ENCODE measurements at regions not wholly inside any gene's neighbourhood (a gene's known extent, or its start where the extent isn't known, plus 50 kb on each side); places are given as distances from the start of the nearest gene placed in this dataset.

DNA sequence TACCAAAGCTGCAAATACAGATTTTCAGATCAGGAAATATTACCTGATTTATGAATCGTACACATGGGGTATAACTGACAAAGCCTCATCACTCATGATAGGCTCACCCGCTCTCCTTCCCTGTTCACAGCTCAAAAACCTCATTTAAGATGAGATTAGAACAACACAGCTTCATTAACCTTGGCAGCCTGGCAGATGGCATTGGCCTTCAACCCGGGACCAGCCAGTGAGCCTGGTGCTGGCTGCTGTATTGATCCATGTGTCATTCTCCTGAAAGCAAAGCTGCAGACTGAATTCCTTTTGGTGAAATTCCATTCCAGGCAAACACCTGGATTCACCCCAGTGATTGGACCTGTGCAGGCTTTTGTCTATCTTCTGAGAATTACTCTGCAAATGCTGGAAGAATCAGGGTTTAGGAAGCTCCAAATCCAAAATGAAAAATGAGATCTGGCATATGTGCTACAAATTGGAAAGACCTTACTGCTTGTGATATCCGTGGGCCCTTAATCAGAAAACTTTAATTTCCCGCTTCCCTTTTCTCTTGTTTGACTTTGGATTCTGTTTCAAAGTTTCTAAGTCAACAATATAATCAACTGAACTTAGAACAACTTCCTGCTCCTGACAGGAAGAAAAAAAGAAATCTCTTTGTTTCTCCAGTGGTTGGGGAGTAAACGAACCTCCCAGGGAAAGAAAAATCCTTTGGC, 189.1 kb upstream of the KBTBD8 start:
- Histone ChIP-seq H3K4me1 (ENCODE audit: control insufficient read depth, insufficient read depth, low read length) (no peaks in the 10 kb centered on the region), H3K9ac (ENCODE audit: low read depth, low read length) (no peak overlapping the region), H3K4me3 (ENCODE audit: low read depth, low read length) (no peak overlapping the region), H3K27me3 (ENCODE audit: control insufficient read depth, insufficient read depth, low read length) (no peaks in the 10 kb centered on the region), H3K27ac (ENCODE audit: low read depth, low read length) (no peak overlapping the region), H3K36me3 (ENCODE audit: control insufficient read depth, insufficient read depth, low read length) (no peaks in the 10 kb centered on the region), H3K9me3 (ENCODE audit: control insufficient read depth, insufficient read depth, low read length) (no peaks in the 10 kb centered on the region)

DNA sequence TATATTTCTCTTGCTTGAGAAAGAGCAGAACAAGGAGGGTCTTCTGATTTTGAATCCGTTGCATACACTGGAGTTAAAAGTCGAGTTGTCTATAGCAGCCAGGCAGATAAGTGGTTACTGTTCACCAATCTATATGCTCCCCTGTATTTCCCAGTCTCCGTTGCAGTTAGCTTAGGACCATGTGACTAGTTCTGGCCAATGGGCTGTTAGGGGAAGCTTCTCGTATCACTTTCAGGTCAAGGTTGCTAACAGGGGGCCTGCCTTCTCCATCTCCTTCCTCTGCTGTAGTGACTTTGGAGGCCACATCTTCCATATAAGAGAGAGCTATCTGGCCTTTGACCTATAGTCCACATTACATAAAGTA, 188.5 kb upstream of the KBTBD8 start:
- Histone ChIP-seq H3K4me1 (ENCODE audit: control insufficient read depth, insufficient read depth, low read length) (0 out of 2 replicates have a peak, but pooled peaks cover 2% of the 10 kb centered on the region), H3K36me3 (ENCODE audit: control insufficient read depth, insufficient read depth, low read length) (no peaks in the 10 kb centered on the region), H3K27me3 (ENCODE audit: control insufficient read depth, insufficient read depth, low read length) (no peaks in the 10 kb centered on the region), H3K4me3 (ENCODE audit: low read depth, low read length) (no peak overlapping the region), H3K27ac (ENCODE audit: low read depth, low read length) (no peak overlapping the region), H3K9me3 (ENCODE audit: control insufficient read depth, insufficient read depth, low read length) (no peaks in the 10 kb centered on the region), H3K9ac (ENCODE audit: low read depth, low read length) (no peak overlapping the region)

- no peak overlapping the region for H3K4me3 ChIP-seq (ENCODE audit: low read depth, low read length)
- H3K27me3 ChIP-seq (ENCODE audit: control insufficient read depth, insufficient read depth, low read length) = no peaks in the 10 kb centered on the region
- H3K9me3 ChIP-seq (ENCODE audit: control insufficient read depth, insufficient read depth, low read length) = no peaks in the 10 kb centered on the region
- H3K9ac ChIP-seq (ENCODE audit: low read depth, low read length) = no peak overlapping the region
- no peak overlapping the region for H3K27ac ChIP-seq (ENCODE audit: low read depth, low read length)
- H3K4me1 ChIP-seq (ENCODE audit: control insufficient read depth, insufficient read depth, low read length) = peaks cover 10% of the 10 kb centered on the region
- H3K36me3 ChIP-seq (ENCODE audit: control insufficient read depth, insufficient read depth, low read length) = no peaks in the 10 kb centered on the region
These were observed 186.0 kb upstream of the KBTBD8 start for GRCh38 chr3:66812136-66812535.

DNA sequence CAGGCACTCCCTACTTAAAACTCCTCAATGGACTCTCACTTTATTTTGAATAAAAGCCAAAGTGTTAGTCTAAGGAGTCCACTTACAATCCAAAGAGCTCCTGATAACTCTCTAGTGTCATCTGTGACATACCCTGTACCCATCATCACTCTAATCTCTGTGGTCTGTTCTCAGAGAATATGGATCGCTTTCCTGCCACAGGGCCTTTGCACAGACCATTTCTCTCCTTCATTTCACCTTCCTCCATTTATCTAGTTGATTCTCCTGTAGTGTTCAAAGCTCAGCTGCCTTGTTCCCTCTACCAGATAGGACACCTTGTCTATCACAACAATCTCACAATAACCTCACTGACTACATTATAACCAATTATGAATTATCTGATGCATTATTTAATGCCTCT, 185.4 kb upstream of the KBTBD8 start:
- Histone ChIP-seq H3K36me3 (ENCODE audit: control insufficient read depth, insufficient read depth, low read length) (no peaks in the 10 kb centered on the region), H3K9ac (ENCODE audit: low read depth, low read length) (no peak overlapping the region), H3K27ac (ENCODE audit: low read depth, low read length) (no peak overlapping the region), H3K4me3 (ENCODE audit: low read depth, low read length) (no peak overlapping the region), H3K27me3 (ENCODE audit: control insufficient read depth, insufficient read depth, low read length) (no peaks in the 10 kb centered on the region), H3K9me3 (ENCODE audit: control insufficient read depth, insufficient read depth, low read length) (no peaks in the 10 kb centered on the region), H3K4me1 (ENCODE audit: control insufficient read depth, insufficient read depth, low read length) (peaks cover 10% of the 10 kb centered on the region)

- H3K27me3 ChIP-seq (ENCODE audit: control insufficient read depth, insufficient read depth, low read length) = no peaks in the 10 kb centered on the region
- no peaks in the 10 kb centered on the region for H3K9me3 ChIP-seq (ENCODE audit: control insufficient read depth, insufficient read depth, low read length)
- H3K4me1 ChIP-seq (ENCODE audit: control insufficient read depth, insufficient read depth, low read length) = peaks cover 27% of the 10 kb centered on the region
- H3K4me3 ChIP-seq (ENCODE audit: low read depth, low read length) = no peak overlapping the region
- H3K9ac ChIP-seq (ENCODE audit: low read depth, low read length) = no peak overlapping the region
- no peaks in the 10 kb centered on the region for H3K36me3 ChIP-seq (ENCODE audit: control insufficient read depth, insufficient read depth, low read length)
- no peak overlapping the region for H3K27ac ChIP-seq (ENCODE audit: low read depth, low read length)
These were observed 181.9 kb upstream of the KBTBD8 start for GRCh38 chr3:66816090-66816761.

GRCh38 chr3:66817951-66818557, 180.1 kb upstream of the KBTBD8 start:
- Histone ChIP-seq H3K4me3 (ENCODE audit: low read depth, low read length) (no peak overlapping the region), H3K27ac (ENCODE audit: low read depth, low read length) (no peak overlapping the region), H3K9me3 (ENCODE audit: control insufficient read depth, insufficient read depth, low read length) (no peaks in the 10 kb centered on the region), H3K9ac (ENCODE audit: low read depth, low read length) (no peak overlapping the region), H3K36me3 (ENCODE audit: control insufficient read depth, insufficient read depth, low read length) (no peaks in the 10 kb centered on the region), H3K27me3 (ENCODE audit: control insufficient read depth, insufficient read depth, low read length) (no peaks in the 10 kb centered on the region), H3K4me1 (ENCODE audit: control insufficient read depth, insufficient read depth, low read length) (peaks cover 27% of the 10 kb centered on the region)

- no peak overlapping the region for H3K4me3 ChIP-seq (ENCODE audit: low read depth, low read length)
- no peak overlapping the region for H3K27ac ChIP-seq (ENCODE audit: low read depth, low read length)
- no peaks in the 10 kb centered on the region for H3K36me3 ChIP-seq (ENCODE audit: control insufficient read depth, insufficient read depth, low read length)
- no peak overlapping the region for H3K9ac ChIP-seq (ENCODE audit: low read depth, low read length)
- H3K27me3 ChIP-seq (ENCODE audit: control insufficient read depth, insufficient read depth, low read length) = no peaks in the 10 kb centered on the region
- H3K9me3 ChIP-seq (ENCODE audit: control insufficient read depth, insufficient read depth, low read length) = no peaks in the 10 kb centered on the region
- H3K4me1 ChIP-seq (ENCODE audit: control insufficient read depth, insufficient read depth, low read length) = peaks cover 21% of the 10 kb centered on the region
These were observed 178.1 kb upstream of the KBTBD8 start for GRCh38 chr3:66819993-66820501.

GRCh38 chr3:66822186-66823008, 175.7 kb upstream of the KBTBD8 start:
- Histone ChIP-seq H3K9me3 (ENCODE audit: control insufficient read depth, insufficient read depth, low read length) (no peaks in the 10 kb centered on the region), H3K4me1 (ENCODE audit: control insufficient read depth, insufficient read depth, low read length) (peaks cover 17% of the 10 kb centered on the region), H3K9ac (ENCODE audit: low read depth, low read length) (no peak overlapping the region), H3K4me3 (ENCODE audit: low read depth, low read length) (no peak overlapping the region), H3K27ac (ENCODE audit: low read depth, low read length) (no peak overlapping the region), H3K36me3 (ENCODE audit: control insufficient read depth, insufficient read depth, low read length) (no peaks in the 10 kb centered on the region), H3K27me3 (ENCODE audit: control insufficient read depth, insufficient read depth, low read length) (no peaks in the 10 kb centered on the region)

DNA sequence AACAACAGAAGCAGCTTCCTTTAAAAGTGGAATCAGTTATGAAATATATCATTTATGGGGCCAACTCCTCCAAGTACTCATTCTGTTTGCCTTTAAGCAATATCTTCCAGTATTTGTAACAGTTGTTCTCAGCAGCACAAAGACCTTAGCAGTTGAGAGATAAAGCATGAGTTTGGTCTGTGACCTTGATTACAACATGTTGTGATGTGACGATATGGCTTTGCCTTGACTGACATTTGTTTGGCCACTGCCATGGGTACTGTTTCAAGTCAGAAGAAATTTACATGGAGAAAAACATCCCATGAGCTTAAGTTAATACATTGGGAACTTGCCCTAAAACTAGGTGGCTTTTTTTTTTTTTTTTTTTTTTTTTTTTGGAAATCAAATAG, 175.1 kb upstream of the KBTBD8 start:
- Histone ChIP-seq H3K27me3 (ENCODE audit: control insufficient read depth, insufficient read depth, low read length) (no peaks in the 10 kb centered on the region), H3K4me1 (ENCODE audit: control insufficient read depth, insufficient read depth, low read length) (peaks cover 15% of the 10 kb centered on the region), H3K9me3 (ENCODE audit: control insufficient read depth, insufficient read depth, low read length) (no peaks in the 10 kb centered on the region), H3K9ac (ENCODE audit: low read depth, low read length) (no peak overlapping the region), H3K27ac (ENCODE audit: low read depth, low read length) (no peak overlapping the region), H3K36me3 (ENCODE audit: control insufficient read depth, insufficient read depth, low read length) (no peaks in the 10 kb centered on the region), H3K4me3 (ENCODE audit: low read depth, low read length) (no peak overlapping the region)

DNA sequence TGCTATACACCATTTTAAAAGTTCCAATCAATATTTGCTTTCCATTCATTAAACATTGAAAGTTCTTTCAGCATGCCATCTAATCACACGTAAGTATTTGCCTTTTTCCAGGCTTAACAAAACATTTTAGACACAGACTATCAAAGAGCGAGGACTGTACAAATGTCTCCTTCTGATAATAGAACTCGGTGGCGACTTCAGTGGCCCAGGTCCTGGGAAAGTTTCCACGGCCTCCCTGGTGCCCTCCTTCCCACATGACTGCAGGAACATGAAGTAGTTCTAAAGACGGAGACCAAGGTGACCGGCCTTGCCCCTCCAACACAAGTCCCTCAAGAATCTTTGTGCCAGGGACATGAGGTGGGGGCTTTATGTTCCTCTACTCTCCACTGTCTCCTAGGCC, 174.6 kb upstream of the KBTBD8 start:
- H3K9me3 ChIP-seq (ENCODE audit: control insufficient read depth, insufficient read depth, low read length) = no peaks in the 10 kb centered on the region
- H3K36me3 ChIP-seq (ENCODE audit: control insufficient read depth, insufficient read depth, low read length) = no peaks in the 10 kb centered on the region
- H3K27ac ChIP-seq (ENCODE audit: low read depth, low read length) = no peak overlapping the region
- H3K9ac ChIP-seq (ENCODE audit: low read depth, low read length) = no peak overlapping the region
- no peak overlapping the region for H3K4me3 ChIP-seq (ENCODE audit: low read depth, low read length)
- no peaks in the 10 kb centered on the region for H3K27me3 ChIP-seq (ENCODE audit: control insufficient read depth, insufficient read depth, low read length)
- H3K4me1 ChIP-seq (ENCODE audit: control insufficient read depth, insufficient read depth, low read length) = peaks cover 10% of the 10 kb centered on the region

All from HUES48 (cell line).